Body of pancreas (tissue), 4 donors: ENCODE measurements at regions not wholly inside any gene's neighbourhood (a gene's known extent, or its start where the extent isn't known, plus 50 kb on each side); places are given as distances from the start of the nearest gene placed in this dataset.

ENCODE experiments used
- ATAC-seq: fragments of 150-250 bp; one replicate; pipeline ENCODE4 v1.9.1; 2016
- DNase-seq, 4 donors: peaks; one replicate each; pipeline ENCODE4 v3.0.0-alpha.2; 2019
- H3K27ac ChIP-seq, 4 donors: fragments of 200-600 bp; sonication (generic); 1 replicate in 3 of 4; 2 replicates in 1 of 4; pipeline versions ENCODE4 v1.5.1 to v1.6.1; 2016 to 2019; ENCODE audit warnings: mild to moderate bottlenecking in 1 of 4, mixed read lengths in 1 of 4, moderate library complexity in 1 of 4
- H3K27me3 ChIP-seq, 2 donors: fragments of 200-600 bp; sonication (generic); one replicate each; pipeline ENCODE4 v1.6.0; 2016; ENCODE audit warnings: mild to moderate bottlenecking in 1 of 2
- H3K36me3 ChIP-seq, 2 donors: fragments of 200-600 bp; sonication (generic); replicated peaks in 1 of 2; 2 replicates each; pipeline ENCODE4 v1.5.1; 2016; ENCODE audit warnings: low read depth in 2 of 2; ENCODE audit not compliant: insufficient read depth in 1 of 2
- H3K4me1 ChIP-seq: fragments of 200-600 bp; sonication (generic); one replicate; pipeline ENCODE4 v1.6.0; 2016
- H3K4me3 ChIP-seq, 2 donors: fragments of 200-600 bp; sonication (generic); 1 replicate in 1 of 2; 2 replicates in 1 of 2; pipeline ENCODE4 v1.5.1; 2016 to 2019
- H3K9me3 ChIP-seq, 3 donors: fragments of 200-600 bp; sonication (generic); 1 replicate in 2 of 3; 2 replicates in 1 of 3; pipeline ENCODE4 v1.5.1; 2016
- CTCF ChIP-seq, 7 experiments: fragments of 450-650 bp in 4 of 7; fragments of 200-600 bp in 3 of 7; sonication (generic) in 3 of 7; IDR thresholded peaks; one replicate each; pipeline ENCODE4 v1.5.1; 2016 to 2019; ENCODE audit warnings: antibody characterized with exemption in 7 of 7
- POLR2A ChIP-seq, 3 donors: fragments of 450-650 bp; IDR thresholded peaks; one replicate each; pipeline ENCODE4 v1.6.1; 2016; ENCODE audit warnings: antibody characterized with exemption in 3 of 3, mild to moderate bottlenecking in 2 of 3
- WGBS, 2 donors: methylation state at CpG; one replicate each; pipeline ENCODE4 v1.1.5; 2017; 5-methylcytosine and 5-hydroxymethylcytosine counted together
- intact Hi-C: fragments of 100-400 bp; cut with DNase I; formaldehyde crosslinking; loops from one replicate; pipeline ENCODE4 v1.15.1; 2023

GRCh38 chr13:83503424-83503823 lies 378.9 kb downstream of the SLITRK1 start:
- WGBS, 2 donors, result 52 to 67% methylated on average over 1 of the region's 1 CpG
- H3K27me3 ChIP-seq, result no peaks in the 10 kb centered on the region
- no peak overlapping the region for H3K4me3 ChIP-seq
- no peak overlapping the region for H3K27ac ChIP-seq
- intact Hi-C loops, result no loop called here
- no peak for DNase-seq
- no peaks in the 10 kb centered on the region for H3K36me3 ChIP-seq
- TF ChIP-seq CTCF (IDR thresholded peaks at IDR 0.05) (no peak), POLR2A (IDR thresholded peaks at IDR 0.05) (no peak)
- H3K9me3 ChIP-seq, result no peaks in the 10 kb centered on the region
- no peak for ATAC-seq
- H3K4me1 ChIP-seq, result no peaks in the 10 kb centered on the region

- TF ChIP-seq CTCF (IDR thresholded peaks at IDR 0.05) (no peak), POLR2A (IDR thresholded peaks at IDR 0.05) (no peak)
Measured at GRCh38 chr13:83499286-83499685, 383.0 kb downstream of the SLITRK1 start.

GRCh38 chr13:83498481-83499190 lies 383.6 kb downstream of the SLITRK1 start:
- DNase-seq, result no peak
- Histone ChIP-seq H3K27ac (no peak overlapping the region), H3K4me1 (no peaks in the 10 kb centered on the region), H3K9me3 (no peaks in the 10 kb centered on the region), H3K4me3 (no peak overlapping the region), H3K36me3 (no peaks in the 10 kb centered on the region), H3K27me3 (no peaks in the 10 kb centered on the region)
- WGBS, 2 donors, result 62 to 67% methylated on average over 2 of the region's 2 CpGs
- ATAC-seq, result no peak
- intact Hi-C loops, result no loop called here
- no peak for TF ChIP-seq CTCF (IDR thresholded peaks at IDR 0.05)
- no peak for TF ChIP-seq POLR2A (IDR thresholded peaks at IDR 0.05)

More at GRCh38 chr13:83499286-83499685, 383.0 kb downstream of the SLITRK1 start:
- no peak for ATAC-seq
- H3K27ac ChIP-seq, result no peak overlapping the region
- H3K36me3 ChIP-seq, result no peaks in the 10 kb centered on the region
- no peak overlapping the region for H3K4me3 ChIP-seq
- no peaks in the 10 kb centered on the region for H3K9me3 ChIP-seq
- H3K27me3 ChIP-seq, result no peaks in the 10 kb centered on the region
- DNase-seq, result no peak
- intact Hi-C loops, result no loop called here
- H3K4me1 ChIP-seq, result no peaks in the 10 kb centered on the region

GRCh38 chr13:83498045-83498444 lies 384.2 kb downstream of the SLITRK1 start:
- Histone ChIP-seq H3K27me3 (peaks cover 0 to 3% of the 10 kb centered on the region in 2 donors), H3K9me3 (no peaks in the 10 kb centered on the region), H3K4me3 (no peak overlapping the region), H3K36me3 (no peaks in the 10 kb centered on the region), H3K27ac (no peak overlapping the region), H3K4me1 (no peaks in the 10 kb centered on the region)
- DNase-seq, result no peak
- intact Hi-C loops, result no loop called here
- no peak for ATAC-seq
- TF ChIP-seq CTCF (IDR thresholded peaks at IDR 0.05) (no peak), POLR2A (IDR thresholded peaks at IDR 0.05) (no peak)

- DNase-seq, result no peak
- no peaks in the 10 kb centered on the region for H3K36me3 ChIP-seq
- WGBS, 2 donors, result 84 to 85% methylated on average over 6 of the region's 6 CpGs
- no peak overlapping the region for H3K27ac ChIP-seq
- no peak for TF ChIP-seq POLR2A (IDR thresholded peaks at IDR 0.05)
- no peak overlapping the region for H3K4me3 ChIP-seq
- ATAC-seq, result no peak
- H3K4me1 ChIP-seq, result no peaks in the 10 kb centered on the region
- H3K27me3 ChIP-seq, result peaks cover 0 to 3% of the 10 kb centered on the region in 2 donors
- intact Hi-C loops, result no loop called here
- H3K9me3 ChIP-seq, result no peaks in the 10 kb centered on the region
Measured at GRCh38 chr13:83496501-83496900, 385.8 kb downstream of the SLITRK1 start.
